A673 (cell line): ENCODE measurements at regions not wholly inside any gene's neighbourhood (a gene's known extent, or its start where the extent isn't known, plus 50 kb on each side); places are given as distances from the start of the nearest gene placed in this dataset.

Experiments
- BruUV-seq: library from RNA; stranded (reverse); fragments of 400-500 nt; replicated peaks from 2 replicates; lab custom pipeline; 2021; lab: Mats Ljungman, UMichigan
- CTCF ChIA-PET: fragments of 300-600 bp; sonication (Branson Sonifier 250); formaldehyde crosslinking; loops from one replicate; lab custom pipeline; 2022; ENCODE audit warnings: antibody characterized with exemption; lab: Charles Lee
- POLR2A ChIA-PET: fragments of 300-600 bp; sonication (Branson Sonifier 250); formaldehyde crosslinking; loops from one replicate; lab custom pipeline; 2022; ENCODE audit warnings: antibody characterized with exemption; ENCODE audit not compliant: low non-redundant PET; lab: Charles Lee
- DNase-seq: peaks from one replicate; pipeline ENCODE4 v3.0.0-alpha.2; 2015; ENCODE audit warnings: low spot score
- H3K27ac ChIP-seq: fragments of 200-600 bp; sonication (generic); 2 replicates; pipeline ENCODE4 v1.5.1; 2016; ENCODE audit warnings: mixed run types, low read depth, mild to moderate bottlenecking, mixed read lengths, antibody characterized with exemption, low read length; ENCODE audit not compliant: poor library complexity, severe bottlenecking
- H3K27me3 ChIP-seq: fragments of 200-600 bp; sonication (generic); replicated peaks from 2 replicates; pipeline ENCODE4 v1.6.1; 2017; ENCODE audit warnings: mixed run types, low read depth, mild to moderate bottlenecking, mixed read lengths, antibody characterized with exemption, low read length; ENCODE audit not compliant: insufficient read depth, poor library complexity
- H3K36me3 ChIP-seq: fragments of 200-600 bp; sonication (generic); 2 replicates; pipeline ENCODE4 v1.6.1; 2016; ENCODE audit warnings: mixed run types, mild to moderate bottlenecking, mixed read lengths, antibody characterized with exemption, low read length; ENCODE audit not compliant: insufficient read depth, poor library complexity, severe bottlenecking
- H3K4me1 ChIP-seq: fragments of 200-600 bp; sonication (generic); 2 replicates; pipeline ENCODE4 v1.6.1; 2017; ENCODE audit warnings: mixed run types, mild to moderate bottlenecking, mixed read lengths, antibody characterized with exemption, low read length; ENCODE audit not compliant: insufficient read depth, poor library complexity, severe bottlenecking
- H3K4me3 ChIP-seq: fragments of 200-600 bp; sonication (generic); 2 replicates; pipeline ENCODE4 v1.5.1; 2016; ENCODE audit warnings: low read depth, mixed run types, mild to moderate bottlenecking, mixed read lengths, low read length; ENCODE audit not compliant: poor library complexity, severe bottlenecking
- H3K9me3 ChIP-seq: fragments of 200-600 bp; sonication (generic); 2 replicates; pipeline ENCODE4 v1.6.1; 2016; ENCODE audit warnings: mixed run types, low read depth, mild to moderate bottlenecking, mixed read lengths, antibody characterized with exemption, low read length; ENCODE audit not compliant: poor library complexity, severe bottlenecking
- CTCF ChIP-seq: fragments of 300-800, 200-600 bp; sonication (generic); conservative IDR thresholded peaks from 2 replicates; pipeline ENCODE4 v1.5.1; 2017; ENCODE audit warnings: low read depth, mild to moderate bottlenecking, antibody characterized with exemption, low read length, moderate library complexity, mixed read lengths
- EZH2 ChIP-seq: fragments of 200-600 bp; sonication (generic); IDR thresholded peaks from 2 replicates; pipeline ENCODE4 v1.6.1; 2017; ENCODE audit warnings: borderline replicate concordance, low read depth, mild to moderate bottlenecking, mixed read lengths, antibody characterized with exemption, low read length; ENCODE audit not compliant: poor library complexity, severe bottlenecking
- intact Hi-C: fragments of 100-400 bp; cut with micrococcal nuclease; formaldehyde crosslinking; loops from one replicate; pipeline ENCODE4 v1.10.0; 2022; ENCODE audit not compliant: unreplicated experiment

- ChIA-PET POLR2A (no interaction called here), CTCF (no interaction called here)
- H3K27me3 ChIP-seq = no peaks in the 10 kb centered on the region
- H3K27ac ChIP-seq = no peak overlapping the region
- no peaks in the 10 kb centered on the region for H3K4me1 ChIP-seq
- no peak for DNase-seq
- no TSS peak for BruUV-seq
- H3K36me3 ChIP-seq = no peaks in the 10 kb centered on the region
- TF ChIP-seq CTCF = no peak
- no peak for TF ChIP-seq EZH2
- no peak overlapping the region for H3K4me3 ChIP-seq
- H3K9me3 ChIP-seq = no peaks in the 10 kb centered on the region
- intact Hi-C loops = no loop called here
Measured at GRCh38 chr3:102757950-102758349, 323.1 kb downstream of the ZPLD1 start.

- Histone ChIP-seq H3K27me3 (no peaks in the 10 kb centered on the region), H3K4me1 (no peaks in the 10 kb centered on the region), H3K27ac (no peak overlapping the region), H3K36me3 (no peaks in the 10 kb centered on the region), H3K9me3 (no peaks in the 10 kb centered on the region), H3K4me3 (no peak overlapping the region)
- intact Hi-C loops = no loop called here
- POLR2A ChIA-PET = interaction anchor here (0.7 kb wide), 1 partner anchor 40 kb away, joined by 3 read pairs; no protein-coding TSS in a partner anchor
- CTCF ChIA-PET = no interaction called here
- DNase-seq = no peak
- no TSS peak for BruUV-seq
- no peak for TF ChIP-seq CTCF
- TF ChIP-seq EZH2 = no peak
Measured at GRCh38 chr3:102761766-102762165, 327.0 kb downstream of the ZPLD1 start.

GRCh38 chr3:102790747-102791325 is 356.0 kb downstream of the ZPLD1 start:
- Histone ChIP-seq H3K27me3 (no peaks in the 10 kb centered on the region), H3K27ac (no peak overlapping the region), H3K4me1 (peaks cover 10% of the 10 kb centered on the region), H3K36me3 (no peaks in the 10 kb centered on the region), H3K9me3 (no peaks in the 10 kb centered on the region), H3K4me3 (no peak overlapping the region)
- TF ChIP-seq CTCF = no peak
- TF ChIP-seq EZH2 = no peak
- CTCF ChIA-PET = no interaction called here
- DNase-seq = no peak
- intact Hi-C loops = no loop called here
- BruUV-seq = no TSS peak
- POLR2A ChIA-PET = no interaction called here
